ENCODE measurements at regions not wholly inside any gene's neighbourhood (a gene's known extent, or its start where the extent isn't known, plus 50 kb on each side); places are given as distances from the start of the nearest gene placed in this dataset.

DNA sequence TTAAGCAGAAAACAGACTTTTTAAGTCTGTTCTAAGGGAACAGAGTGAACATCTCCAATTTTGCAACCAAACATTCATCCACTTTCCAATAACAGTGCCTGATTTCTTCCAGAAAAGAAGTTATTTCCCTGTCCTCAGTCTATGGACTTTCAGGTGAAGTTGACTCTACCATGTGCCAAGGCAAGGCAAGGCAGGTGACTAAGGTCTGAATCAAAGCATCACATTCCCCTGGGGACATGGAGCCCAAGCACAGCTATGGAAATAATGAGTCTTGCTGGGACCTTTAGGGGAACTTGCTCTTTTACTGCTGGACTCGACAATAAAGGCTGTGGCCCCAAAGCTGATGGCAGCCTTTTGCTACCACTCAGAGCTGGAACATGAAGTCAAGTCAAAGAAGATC, 182.2 kb downstream of the FGFR2 start:
- Histone ChIP-seq H3K4me2 (ENCODE audit: low read depth, low read length, poor library complexity, severe bottlenecking) (no peak overlapping the region), H3K4me3 (ENCODE audit: insufficient read depth, low read length, poor library complexity, severe bottlenecking) (no peak overlapping the region), H3K9ac (ENCODE audit: low read length) (no peak overlapping the region), H3K36me3 (ENCODE audit: low read length) (no peaks in the 10 kb centered on the region), H4K20me1 (ENCODE audit: low read depth, low read length) (no peaks in the 10 kb centered on the region), H2AFZ (ENCODE audit: low read depth, low read length, severe bottlenecking) (no peak overlapping the region), H3F3A (ENCODE audit: insufficient read depth) (no peaks in the 10 kb centered on the region), H3K79me2 (ENCODE audit: insufficient read depth, low read length) (no peaks in the 10 kb centered on the region), H3K9me2 (replicated peaks; ENCODE audit: insufficient read depth, low read length) (no peaks in the 10 kb centered on the region), H3K27ac (ENCODE audit: low read depth, low read length) (no peak overlapping the region), H3K9me3 (ENCODE audit: insufficient read depth, low read length) (no peaks in the 10 kb centered on the region), H3K27me3 (ENCODE audit: low read length) (no peaks in the 10 kb centered on the region; the same call in 1 of the 2 replicates)
- TF ChIP-seq EZH2phosphoT487 (conservative IDR thresholded peaks at IDR 0.05; ENCODE audit: low read length) = no peak
- TF ChIP-seq, protein P1, sequence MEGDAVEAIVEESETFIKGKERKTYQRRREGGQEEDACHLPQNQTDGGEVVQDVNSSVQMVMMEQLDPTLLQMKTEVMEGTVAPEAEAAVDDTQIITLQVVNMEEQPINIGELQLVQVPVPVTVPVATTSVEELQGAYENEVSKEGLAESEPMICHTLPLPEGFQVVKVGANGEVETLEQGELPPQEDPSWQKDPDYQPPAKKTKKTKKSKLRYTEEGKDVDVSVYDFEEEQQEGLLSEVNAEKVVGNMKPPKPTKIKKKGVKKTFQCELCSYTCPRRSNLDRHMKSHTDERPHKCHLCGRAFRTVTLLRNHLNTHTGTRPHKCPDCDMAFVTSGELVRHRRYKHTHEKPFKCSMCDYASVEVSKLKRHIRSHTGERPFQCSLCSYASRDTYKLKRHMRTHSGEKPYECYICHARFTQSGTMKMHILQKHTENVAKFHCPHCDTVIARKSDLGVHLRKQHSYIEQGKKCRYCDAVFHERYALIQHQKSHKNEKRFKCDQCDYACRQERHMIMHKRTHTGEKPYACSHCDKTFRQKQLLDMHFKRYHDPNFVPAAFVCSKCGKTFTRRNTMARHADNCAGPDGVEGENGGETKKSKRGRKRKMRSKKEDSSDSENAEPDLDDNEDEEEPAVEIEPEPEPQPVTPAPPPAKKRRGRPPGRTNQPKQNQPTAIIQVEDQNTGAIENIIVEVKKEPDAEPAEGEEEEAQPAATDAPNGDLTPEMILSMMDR (IDR thresholded peaks at IDR 0.05; ENCODE audit: insufficient read depth, low read length, poor library complexity, severe bottlenecking) = no peak

DNA sequence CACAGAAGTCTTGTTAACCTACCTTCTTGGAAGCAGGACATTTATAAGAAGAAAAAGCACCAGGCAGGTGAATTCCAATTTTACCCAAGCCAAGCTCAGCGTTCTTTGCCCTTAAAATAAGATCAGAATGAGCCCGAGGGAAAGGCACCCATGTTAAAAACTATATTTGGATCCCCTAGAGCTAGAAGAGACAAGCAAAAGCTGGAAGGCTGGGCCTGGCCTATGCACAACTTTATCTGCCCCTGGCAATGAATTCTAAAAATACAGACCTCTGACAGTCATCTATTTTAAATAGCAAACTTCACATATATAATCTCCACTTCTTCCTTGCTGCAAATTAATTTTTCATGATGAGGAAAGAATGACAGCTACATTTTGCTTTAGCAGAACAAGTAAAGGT, 180.9 kb downstream of the FGFR2 start:
- H3F3A ChIP-seq (ENCODE audit: insufficient read depth) = no peaks in the 10 kb centered on the region
- H3K9me2 ChIP-seq (replicated peaks; ENCODE audit: insufficient read depth, low read length) = no peaks in the 10 kb centered on the region
- no peaks in the 10 kb centered on the region for H3K79me2 ChIP-seq (ENCODE audit: insufficient read depth, low read length)
- H2AFZ ChIP-seq (ENCODE audit: low read depth, low read length, severe bottlenecking) = no peak overlapping the region
- no peaks in the 10 kb centered on the region; the same call in 1 of the 2 replicates for H3K27me3 ChIP-seq (ENCODE audit: low read length)
- H3K4me3 ChIP-seq (ENCODE audit: insufficient read depth, low read length, poor library complexity, severe bottlenecking) = no peak overlapping the region
- no peak overlapping the region for H3K9ac ChIP-seq (ENCODE audit: low read length)
- H3K9me3 ChIP-seq (ENCODE audit: insufficient read depth, low read length) = no peaks in the 10 kb centered on the region
- H3K4me2 ChIP-seq (ENCODE audit: low read depth, low read length, poor library complexity, severe bottlenecking) = no peak overlapping the region
- no peaks in the 10 kb centered on the region for H4K20me1 ChIP-seq (ENCODE audit: low read depth, low read length)
- H3K36me3 ChIP-seq (ENCODE audit: low read length) = no peaks in the 10 kb centered on the region
- TF ChIP-seq, protein P1 (IDR thresholded peaks at IDR 0.05; ENCODE audit: insufficient read depth, low read length, poor library complexity, severe bottlenecking) = no peak
- no peak for TF ChIP-seq EZH2phosphoT487 (conservative IDR thresholded peaks at IDR 0.05; ENCODE audit: low read length)
- H3K27ac ChIP-seq (ENCODE audit: low read depth, low read length) = no peak overlapping the region

DNA sequence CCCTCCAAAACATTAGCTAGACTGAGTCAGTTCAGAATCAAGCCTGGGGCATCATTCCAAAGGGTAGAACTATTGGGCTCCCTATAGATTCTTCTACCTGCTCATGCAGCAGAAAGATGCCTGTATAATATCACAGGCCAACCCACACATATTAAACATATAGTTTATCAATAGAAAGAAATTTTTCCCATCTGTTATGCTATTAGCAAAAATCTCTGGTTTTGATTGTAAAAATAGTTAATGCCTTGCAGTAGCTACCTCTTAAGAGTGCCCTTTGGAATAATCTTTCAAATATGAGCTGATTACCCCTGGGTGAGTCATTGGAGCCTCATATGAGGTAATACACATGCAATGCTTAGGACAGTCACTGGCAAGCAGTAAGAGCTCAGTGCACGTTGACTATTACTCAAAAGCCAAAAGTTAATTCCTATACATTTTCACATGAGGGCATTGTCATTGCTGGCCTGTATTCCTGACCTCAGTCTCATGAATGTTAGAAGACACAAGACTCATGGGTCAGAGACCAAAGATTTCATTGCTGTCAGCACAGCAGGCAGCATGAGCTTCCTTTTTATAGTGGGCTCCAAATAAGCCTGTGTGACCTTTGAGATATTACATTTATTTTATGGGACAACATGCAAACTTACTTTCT, 180.0 kb downstream of the FGFR2 start:
- no peak for TF ChIP-seq EZH2phosphoT487 (conservative IDR thresholded peaks at IDR 0.05; ENCODE audit: low read length)
- TF ChIP-seq, protein P1 (IDR thresholded peaks at IDR 0.05; ENCODE audit: insufficient read depth, low read length, poor library complexity, severe bottlenecking) = no peak
- Histone ChIP-seq H3K36me3 (ENCODE audit: low read length) (no peaks in the 10 kb centered on the region), H4K20me1 (ENCODE audit: low read depth, low read length) (no peaks in the 10 kb centered on the region), H3K4me2 (ENCODE audit: low read depth, low read length, poor library complexity, severe bottlenecking) (no peak overlapping the region), H3K9me2 (replicated peaks; ENCODE audit: insufficient read depth, low read length) (no peaks in the 10 kb centered on the region), H3K9ac (ENCODE audit: low read length) (no peak overlapping the region), H3K79me2 (ENCODE audit: insufficient read depth, low read length) (no peaks in the 10 kb centered on the region), H2AFZ (ENCODE audit: low read depth, low read length, severe bottlenecking) (no peak overlapping the region), H3K4me3 (ENCODE audit: insufficient read depth, low read length, poor library complexity, severe bottlenecking) (no peak overlapping the region), H3K9me3 (ENCODE audit: insufficient read depth, low read length) (no peaks in the 10 kb centered on the region), H3F3A (ENCODE audit: insufficient read depth) (no peaks in the 10 kb centered on the region), H3K27ac (ENCODE audit: low read depth, low read length) (no peak overlapping the region), H3K27me3 (ENCODE audit: low read length) (no peaks in the 10 kb centered on the region; the same call in 1 of the 2 replicates)
